GM06990 (cell line): ENCODE measurements at regions not wholly inside any gene's neighbourhood (a gene's known extent, or its start where the extent isn't known, plus 50 kb on each side); places are given as distances from the start of the nearest gene placed in this dataset.

Source experiments
- DNase-seq: peaks from one replicate; pipeline ENCODE4 v3.0.0-alpha.2; 2011; ENCODE audit not compliant: insufficient read length; ENCODE audit errors: extremely low read depth
- H3K27me3 ChIP-seq: replicated peaks from 2 replicates; pipeline ENCODE4 v1.6.0; 2011; ENCODE audit warnings: low read length; ENCODE audit not compliant: control insufficient read depth, insufficient read depth
- H3K36me3 ChIP-seq: 2 replicates; pipeline ENCODE4 v1.5.1; 2011; ENCODE audit warnings: low read length; ENCODE audit not compliant: control insufficient read depth, insufficient read depth
- H3K4me3 ChIP-seq: replicated peaks from 2 replicates; pipeline ENCODE4 v1.5.1; 2011; ENCODE audit warnings: low read depth, mild to moderate bottlenecking, control low read depth, low read length
- CTCF ChIP-seq: IDR thresholded peaks from 2 replicates; pipeline ENCODE4 v1.5.1; 2011; ENCODE audit warnings: low read length, control low read depth, mild to moderate bottlenecking, inconsistent platforms; ENCODE audit not compliant: insufficient read depth, poor library complexity, severe bottlenecking

- Histone ChIP-seq H3K36me3 (no peaks in the 10 kb centered on the region), H3K4me3 (no peak overlapping the region), H3K27me3 (no peaks in the 10 kb centered on the region)
- DNase-seq, result peak; percentile 3
- TF ChIP-seq CTCF, result no peak
These were observed 700.3 kb downstream of the DNAH5 start for GRCh38 chr5:13244151-13244550.

- H3K4me3 ChIP-seq, result no peak overlapping the region
These were observed 717.0 kb downstream of the DNAH5 start for GRCh38 chr5:13227513-13227912.

GRCh38 chr5:13218518-13218917 is 726.0 kb downstream of the DNAH5 start:
- no peaks in the 10 kb centered on the region for H3K27me3 ChIP-seq
- TF ChIP-seq CTCF, result no peak
- no peaks in the 10 kb centered on the region for H3K36me3 ChIP-seq
- DNase-seq, result no peak
- no peak overlapping the region for H3K4me3 ChIP-seq

More at GRCh38 chr5:13227513-13227912, 717.0 kb downstream of the DNAH5 start:
- no peaks in the 10 kb centered on the region for H3K36me3 ChIP-seq
- TF ChIP-seq CTCF, result no peak
- H3K27me3 ChIP-seq, result no peaks in the 10 kb centered on the region
- DNase-seq, result no peak

GRCh38 chr5:13217636-13218035 is 726.9 kb downstream of the DNAH5 start:
- Histone ChIP-seq H3K27me3 (no peaks in the 10 kb centered on the region), H3K36me3 (no peaks in the 10 kb centered on the region), H3K4me3 (no peak overlapping the region)
- no peak for TF ChIP-seq CTCF
- DNase-seq, result no peak

GRCh38 chr5:13215806-13216205 is 728.7 kb downstream of the DNAH5 start:
- no peak for TF ChIP-seq CTCF
- no peak for DNase-seq
- no peaks in the 10 kb centered on the region for H3K36me3 ChIP-seq
- no peak overlapping the region for H3K4me3 ChIP-seq
- H3K27me3 ChIP-seq, result no peaks in the 10 kb centered on the region

- Histone ChIP-seq H3K27me3 (no peaks in the 10 kb centered on the region), H3K36me3 (no peaks in the 10 kb centered on the region), H3K4me3 (no peak overlapping the region)
- no peak for TF ChIP-seq CTCF
- no peak for DNase-seq
These were observed 729.1 kb downstream of the DNAH5 start for GRCh38 chr5:13215370-13215769.
